HL-60 (cell line): ENCODE measurements at regions not wholly inside any gene's neighbourhood (a gene's known extent, or its start where the extent isn't known, plus 50 kb on each side); places are given as distances from the start of the nearest gene placed in this dataset.

Source experiments
- DNase-seq, 2 experiments: peaks; one replicate each; pipeline ENCODE4 v3.0.0-alpha.2; 2010 to 2020; ENCODE audit warnings: low read depth in 1 of 2, low spot score in 1 of 2
- H3K27ac ChIP-seq: fragments of 250-450 bp; sonication (Bioruptor Pico); replicated peaks from 2 replicates; pipeline ENCODE4 v1.5.1; 2020; ENCODE audit warnings: mild to moderate bottlenecking, moderate library complexity
- H3K27me3 ChIP-seq: fragments of 250-450 bp; sonication (Bioruptor Pico); 2 replicates; pipeline ENCODE4 v1.5.1; 2021; ENCODE audit warnings: mild to moderate bottlenecking, moderate library complexity; ENCODE audit not compliant: insufficient read depth, poor library complexity, severe bottlenecking
- H3K4me3 ChIP-seq: replicated peaks from 2 replicates; pipeline ENCODE4 v1.5.1; 2011; ENCODE audit warnings: mild to moderate bottlenecking, control low read depth, low read length; ENCODE audit not compliant: insufficient read depth
- GABPA ChIP-seq: IDR thresholded peaks from 2 replicates; pipeline ENCODE4 v1.6.1; 2012; ENCODE audit warnings: low read depth
- POLR2AphosphoS5 ChIP-seq: IDR thresholded peaks from 2 replicates; pipeline ENCODE4 v1.6.1; 2012; ENCODE audit warnings: low read depth
- SPI1 ChIP-seq: IDR thresholded peaks from 2 replicates; pipeline ENCODE4 v1.6.1; 2012; ENCODE audit warnings: low read depth, mild to moderate bottlenecking, borderline replicate concordance
- TF ChIP-seq, protein P1 (sequence below): IDR thresholded peaks from one replicate; pipeline ENCODE4 v1.5.1; 2011; ENCODE audit warnings: low read length, control low read depth, inconsistent platforms; ENCODE audit not compliant: insufficient read depth
- TF ChIP-seq, protein P2 (sequence below): IDR thresholded peaks from 2 replicates; pipeline ENCODE4 v1.6.1; 2012; ENCODE audit warnings: low read depth; ENCODE audit not compliant: insufficient replicate concordance

DNA sequence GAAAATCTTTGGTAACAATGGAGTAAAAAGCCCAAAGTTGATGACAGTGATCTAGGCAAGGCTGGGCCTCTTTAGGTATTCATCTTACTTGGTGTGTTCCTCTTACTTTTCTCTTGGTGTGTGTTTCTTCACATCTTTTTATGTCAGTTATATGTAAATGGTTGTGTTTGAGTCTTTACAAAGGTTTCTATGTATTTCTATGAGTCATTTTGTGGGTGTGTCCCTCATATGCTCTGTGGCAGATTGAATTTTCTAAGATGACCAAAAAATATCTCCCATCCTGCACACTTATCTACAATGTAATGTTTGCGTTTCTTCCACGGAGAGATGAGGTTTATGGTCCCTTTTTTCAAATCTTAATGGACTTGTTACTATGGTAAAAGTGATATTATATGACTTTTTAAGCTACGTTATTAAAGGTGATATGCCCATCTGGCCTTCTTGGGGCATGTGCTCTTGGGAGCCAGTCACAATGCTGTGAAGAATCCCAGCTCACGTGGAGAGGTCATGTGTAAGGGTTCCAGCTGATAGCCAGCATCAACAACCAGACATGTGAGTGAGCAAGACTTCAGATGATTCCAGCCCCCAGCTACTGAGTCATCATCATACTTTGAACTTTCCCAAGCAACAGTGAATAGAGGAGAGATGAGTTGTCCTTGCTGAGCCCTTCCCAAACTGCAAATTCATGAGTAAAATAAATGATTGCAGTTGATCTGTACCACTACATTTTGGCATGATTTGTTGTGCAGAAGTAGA, 126.9 kb downstream of the CBLL2 start:
- DNase-seq, result no peak
- Histone ChIP-seq H3K4me3 (no peak overlapping the region), H3K27ac (no peak overlapping the region), H3K27me3 (no peaks in the 10 kb centered on the region)
- no peak for TF ChIP-seq GABPA
- no peak for TF ChIP-seq POLR2AphosphoS5
- TF ChIP-seq, protein P1, sequence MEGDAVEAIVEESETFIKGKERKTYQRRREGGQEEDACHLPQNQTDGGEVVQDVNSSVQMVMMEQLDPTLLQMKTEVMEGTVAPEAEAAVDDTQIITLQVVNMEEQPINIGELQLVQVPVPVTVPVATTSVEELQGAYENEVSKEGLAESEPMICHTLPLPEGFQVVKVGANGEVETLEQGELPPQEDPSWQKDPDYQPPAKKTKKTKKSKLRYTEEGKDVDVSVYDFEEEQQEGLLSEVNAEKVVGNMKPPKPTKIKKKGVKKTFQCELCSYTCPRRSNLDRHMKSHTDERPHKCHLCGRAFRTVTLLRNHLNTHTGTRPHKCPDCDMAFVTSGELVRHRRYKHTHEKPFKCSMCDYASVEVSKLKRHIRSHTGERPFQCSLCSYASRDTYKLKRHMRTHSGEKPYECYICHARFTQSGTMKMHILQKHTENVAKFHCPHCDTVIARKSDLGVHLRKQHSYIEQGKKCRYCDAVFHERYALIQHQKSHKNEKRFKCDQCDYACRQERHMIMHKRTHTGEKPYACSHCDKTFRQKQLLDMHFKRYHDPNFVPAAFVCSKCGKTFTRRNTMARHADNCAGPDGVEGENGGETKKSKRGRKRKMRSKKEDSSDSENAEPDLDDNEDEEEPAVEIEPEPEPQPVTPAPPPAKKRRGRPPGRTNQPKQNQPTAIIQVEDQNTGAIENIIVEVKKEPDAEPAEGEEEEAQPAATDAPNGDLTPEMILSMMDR, result no peak
- TF ChIP-seq, protein P2, sequence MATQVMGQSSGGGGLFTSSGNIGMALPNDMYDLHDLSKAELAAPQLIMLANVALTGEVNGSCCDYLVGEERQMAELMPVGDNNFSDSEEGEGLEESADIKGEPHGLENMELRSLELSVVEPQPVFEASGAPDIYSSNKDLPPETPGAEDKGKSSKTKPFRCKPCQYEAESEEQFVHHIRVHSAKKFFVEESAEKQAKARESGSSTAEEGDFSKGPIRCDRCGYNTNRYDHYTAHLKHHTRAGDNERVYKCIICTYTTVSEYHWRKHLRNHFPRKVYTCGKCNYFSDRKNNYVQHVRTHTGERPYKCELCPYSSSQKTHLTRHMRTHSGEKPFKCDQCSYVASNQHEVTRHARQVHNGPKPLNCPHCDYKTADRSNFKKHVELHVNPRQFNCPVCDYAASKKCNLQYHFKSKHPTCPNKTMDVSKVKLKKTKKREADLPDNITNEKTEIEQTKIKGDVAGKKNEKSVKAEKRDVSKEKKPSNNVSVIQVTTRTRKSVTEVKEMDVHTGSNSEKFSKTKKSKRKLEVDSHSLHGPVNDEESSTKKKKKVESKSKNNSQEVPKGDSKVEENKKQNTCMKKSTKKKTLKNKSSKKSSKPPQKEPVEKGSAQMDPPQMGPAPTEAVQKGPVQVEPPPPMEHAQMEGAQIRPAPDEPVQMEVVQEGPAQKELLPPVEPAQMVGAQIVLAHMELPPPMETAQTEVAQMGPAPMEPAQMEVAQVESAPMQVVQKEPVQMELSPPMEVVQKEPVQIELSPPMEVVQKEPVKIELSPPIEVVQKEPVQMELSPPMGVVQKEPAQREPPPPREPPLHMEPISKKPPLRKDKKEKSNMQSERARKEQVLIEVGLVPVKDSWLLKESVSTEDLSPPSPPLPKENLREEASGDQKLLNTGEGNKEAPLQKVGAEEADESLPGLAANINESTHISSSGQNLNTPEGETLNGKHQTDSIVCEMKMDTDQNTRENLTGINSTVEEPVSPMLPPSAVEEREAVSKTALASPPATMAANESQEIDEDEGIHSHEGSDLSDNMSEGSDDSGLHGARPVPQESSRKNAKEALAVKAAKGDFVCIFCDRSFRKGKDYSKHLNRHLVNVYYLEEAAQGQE, result no peak
- no peak for TF ChIP-seq SPI1

DNA sequence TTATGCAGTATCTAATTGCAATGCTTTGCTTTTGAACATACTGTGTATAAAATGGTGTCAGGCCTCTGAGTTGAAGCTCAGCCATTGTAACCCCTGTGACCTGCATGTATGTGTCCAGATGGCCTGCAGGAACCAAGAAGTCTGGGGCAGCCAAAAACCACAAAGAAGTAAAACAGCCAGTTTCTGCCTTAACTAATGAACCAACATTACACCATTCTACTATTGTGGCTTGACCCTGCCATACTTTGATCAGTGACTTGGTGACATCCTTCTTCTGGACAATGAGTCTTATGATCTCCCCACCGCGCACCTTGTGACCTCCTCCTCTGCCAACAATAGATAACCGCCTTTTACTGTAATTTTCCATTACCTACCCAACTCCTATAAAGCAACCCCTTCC, 131.6 kb downstream of the CBLL2 start:
- TF ChIP-seq SPI1, result no peak
- TF ChIP-seq GABPA, result no peak
- TF ChIP-seq, protein P1, result no peak
- no peak for TF ChIP-seq POLR2AphosphoS5
- TF ChIP-seq, protein P2, result no peak
- Histone ChIP-seq H3K27me3 (no peaks in the 10 kb centered on the region), H3K27ac (no peak overlapping the region), H3K4me3 (no peak overlapping the region)
- DNase-seq, result no peak

DNA sequence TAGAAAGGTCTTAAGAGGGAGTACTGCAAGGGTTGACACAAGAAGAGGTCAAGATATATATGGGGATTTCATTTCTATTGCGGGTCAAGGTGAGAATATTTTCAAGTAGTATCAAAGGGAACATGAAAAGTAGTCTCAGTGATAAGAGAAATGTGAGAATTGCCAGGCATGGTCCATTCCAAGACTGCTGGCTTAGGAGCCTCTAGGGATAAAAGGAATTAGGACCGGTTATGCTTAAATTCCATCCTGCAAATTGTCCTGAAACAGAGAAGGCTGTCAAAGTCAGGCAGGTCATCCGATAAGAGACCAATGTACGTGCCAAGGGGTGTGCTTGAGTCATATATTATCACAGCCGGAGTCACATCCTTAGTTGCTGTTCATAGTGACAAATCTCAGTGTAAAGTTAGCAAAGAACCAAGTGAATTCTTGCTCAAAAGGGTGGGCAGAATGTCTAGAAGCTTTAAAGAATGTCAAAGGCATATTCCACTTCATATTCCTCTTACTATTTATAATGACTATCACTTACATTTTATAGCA, 133.6 kb downstream of the CBLL2 start:
- Histone ChIP-seq H3K27ac (no peak overlapping the region), H3K27me3 (no peaks in the 10 kb centered on the region), H3K4me3 (no peak overlapping the region)
- DNase-seq, result no peak
- TF ChIP-seq, protein P2, result no peak
- TF ChIP-seq, protein P1, result no peak
- no peak for TF ChIP-seq GABPA
- no peak for TF ChIP-seq POLR2AphosphoS5
- no peak for TF ChIP-seq SPI1
